Fibroblast of the aortic adventitia (primary cell): ENCODE measurements at regions not wholly inside any gene's neighbourhood (a gene's known extent, or its start where the extent isn't known, plus 50 kb on each side); places are given as distances from the start of the nearest gene placed in this dataset.

Experiments used
- DNase-seq: peaks from one replicate; pipeline ENCODE4 v3.0.0-alpha.2; 2010; ENCODE audit warnings: low read depth
- H3K4me3 ChIP-seq: 2 replicates; pipeline ENCODE4 v1.5.1; 2011; ENCODE audit warnings: low read depth, mild to moderate bottlenecking, control low read depth, low read length, moderate library complexity
- TF ChIP-seq, protein P1 (sequence below): IDR thresholded peaks from 2 replicates; pipeline ENCODE4 v1.5.1; 2011; ENCODE audit warnings: mild to moderate bottlenecking, low read length, control low read depth, inconsistent platforms; ENCODE audit not compliant: insufficient read depth

DNA sequence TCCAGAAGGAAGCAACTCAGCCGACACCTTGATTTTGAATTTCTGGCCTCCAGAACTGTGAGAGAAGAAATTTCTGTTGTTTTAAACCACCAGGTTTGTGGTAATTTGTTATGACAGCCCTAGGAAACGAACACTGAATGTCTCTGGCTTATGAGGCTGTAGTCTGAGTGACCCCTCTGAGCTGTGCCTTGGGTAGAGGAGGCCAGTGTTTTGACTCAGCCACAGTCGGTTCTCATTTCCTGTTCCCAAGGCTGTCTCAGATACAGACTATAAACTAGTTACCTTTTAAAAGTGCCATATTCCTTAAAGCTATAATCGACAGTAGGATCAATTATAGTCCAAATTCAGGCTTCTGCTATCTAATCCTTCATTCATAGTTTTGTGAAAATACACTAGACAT is 391.2 kb upstream of the MAP3K7 start:
- H3K4me3 ChIP-seq, result no peak overlapping the region
- TF ChIP-seq, protein P1, sequence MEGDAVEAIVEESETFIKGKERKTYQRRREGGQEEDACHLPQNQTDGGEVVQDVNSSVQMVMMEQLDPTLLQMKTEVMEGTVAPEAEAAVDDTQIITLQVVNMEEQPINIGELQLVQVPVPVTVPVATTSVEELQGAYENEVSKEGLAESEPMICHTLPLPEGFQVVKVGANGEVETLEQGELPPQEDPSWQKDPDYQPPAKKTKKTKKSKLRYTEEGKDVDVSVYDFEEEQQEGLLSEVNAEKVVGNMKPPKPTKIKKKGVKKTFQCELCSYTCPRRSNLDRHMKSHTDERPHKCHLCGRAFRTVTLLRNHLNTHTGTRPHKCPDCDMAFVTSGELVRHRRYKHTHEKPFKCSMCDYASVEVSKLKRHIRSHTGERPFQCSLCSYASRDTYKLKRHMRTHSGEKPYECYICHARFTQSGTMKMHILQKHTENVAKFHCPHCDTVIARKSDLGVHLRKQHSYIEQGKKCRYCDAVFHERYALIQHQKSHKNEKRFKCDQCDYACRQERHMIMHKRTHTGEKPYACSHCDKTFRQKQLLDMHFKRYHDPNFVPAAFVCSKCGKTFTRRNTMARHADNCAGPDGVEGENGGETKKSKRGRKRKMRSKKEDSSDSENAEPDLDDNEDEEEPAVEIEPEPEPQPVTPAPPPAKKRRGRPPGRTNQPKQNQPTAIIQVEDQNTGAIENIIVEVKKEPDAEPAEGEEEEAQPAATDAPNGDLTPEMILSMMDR, result no peak
- no peak for DNase-seq

DNA sequence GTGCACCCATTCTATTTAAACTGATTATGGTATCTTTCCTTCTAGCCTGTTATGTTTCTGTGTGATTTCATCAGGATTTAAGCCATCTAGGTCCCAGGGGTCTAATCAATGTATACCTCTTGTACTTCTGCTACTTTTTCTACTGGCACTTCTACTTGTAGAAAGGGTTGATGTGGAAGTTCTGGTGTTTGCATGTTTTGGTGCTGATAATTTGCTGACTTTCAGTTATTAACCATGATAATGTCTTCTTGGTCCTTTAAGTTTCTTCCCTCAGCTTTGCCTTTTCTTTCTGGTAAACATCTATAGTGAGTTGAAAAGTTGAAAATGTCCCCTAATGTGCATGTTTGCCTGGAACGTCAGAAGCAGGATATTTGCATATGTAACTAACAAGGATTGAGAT is 390.6 kb upstream of the MAP3K7 start:
- no peak overlapping the region for H3K4me3 ChIP-seq
- TF ChIP-seq, protein P1, result no peak
- no peak for DNase-seq

DNA sequence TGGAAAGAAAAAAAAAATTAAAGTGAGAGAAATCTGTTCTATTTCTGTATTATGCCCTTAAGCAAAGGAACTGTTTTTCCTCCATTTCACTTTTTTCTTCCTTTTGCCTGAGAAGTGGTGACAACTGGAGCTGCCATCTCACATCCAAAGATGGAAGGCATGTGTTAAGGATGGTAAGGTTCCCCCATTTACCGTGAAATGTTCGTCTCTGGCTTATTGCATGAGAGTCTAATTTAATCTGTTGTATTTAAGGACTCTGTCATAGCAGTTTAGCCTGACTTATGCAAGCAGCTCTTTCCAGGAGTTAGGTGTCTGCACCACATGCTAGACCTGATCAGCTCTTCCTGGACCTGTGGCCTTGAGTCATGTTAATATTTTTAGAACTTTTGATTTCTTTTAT is 389.5 kb upstream of the MAP3K7 start:
- TF ChIP-seq, protein P1, result no peak
- H3K4me3 ChIP-seq, result no peak overlapping the region
- no peak for DNase-seq

DNA sequence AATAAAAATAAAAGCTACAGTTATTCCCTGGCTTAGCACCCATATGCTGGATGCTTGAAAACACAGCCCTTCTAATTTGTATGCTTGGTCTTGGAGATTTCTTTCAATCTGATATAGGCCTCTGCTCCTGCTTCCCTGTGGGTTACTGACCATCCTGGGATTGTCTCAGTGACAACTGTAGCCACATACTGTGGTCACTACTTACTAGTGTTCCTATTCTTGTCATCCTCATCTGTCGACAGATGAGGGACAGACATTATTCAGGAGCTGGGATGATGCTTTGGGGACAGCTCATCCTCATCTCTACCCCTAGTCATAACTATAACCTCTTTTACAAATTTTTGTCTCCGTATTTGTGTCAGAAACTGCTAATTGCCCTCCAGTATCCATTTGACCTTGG is 388.9 kb upstream of the MAP3K7 start:
- no peak for DNase-seq
- TF ChIP-seq, protein P1, result no peak
- H3K4me3 ChIP-seq, result no peak overlapping the region

DNA sequence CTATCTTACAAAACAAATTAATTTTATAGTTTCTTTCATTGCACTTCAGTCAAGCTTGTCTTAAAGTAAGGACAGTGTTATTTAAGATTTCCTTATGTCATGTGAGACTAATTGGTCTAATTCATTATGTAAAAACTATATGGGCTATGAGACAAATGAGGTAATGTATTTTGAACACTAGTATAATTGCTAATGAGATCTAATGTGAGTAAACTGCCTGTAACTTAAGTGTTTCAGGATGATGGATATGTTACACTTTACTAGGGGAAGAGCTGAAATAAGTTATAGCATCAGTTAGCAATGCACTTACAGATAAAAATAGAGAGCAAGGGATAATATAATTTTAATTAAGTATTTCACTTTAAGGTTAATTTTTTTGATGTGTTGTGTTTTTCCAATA is 386.3 kb upstream of the MAP3K7 start:
- DNase-seq, result no peak
- H3K4me3 ChIP-seq, result no peak overlapping the region
- TF ChIP-seq, protein P1, result no peak

DNA sequence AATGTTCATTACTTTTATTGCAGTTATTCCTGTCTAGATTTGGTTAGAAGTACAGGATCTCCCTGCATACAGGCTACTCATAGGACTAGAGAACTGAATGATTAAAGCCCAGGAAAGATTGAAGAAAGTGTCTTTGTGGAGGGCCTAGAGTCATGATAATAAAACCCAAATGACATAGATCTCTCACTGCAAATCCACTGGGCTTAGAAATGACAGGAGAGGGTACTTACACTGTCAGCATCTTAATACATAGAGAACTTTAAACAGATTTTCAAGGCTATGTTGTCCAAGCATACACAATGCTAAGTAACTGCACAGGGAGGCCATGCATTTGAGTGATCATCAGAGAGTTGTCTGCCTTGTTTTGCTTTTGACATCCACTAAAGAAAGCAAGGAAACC is 383.8 kb upstream of the MAP3K7 start:
- TF ChIP-seq, protein P1, result no peak
- no peak overlapping the region for H3K4me3 ChIP-seq
- no peak for DNase-seq

DNA sequence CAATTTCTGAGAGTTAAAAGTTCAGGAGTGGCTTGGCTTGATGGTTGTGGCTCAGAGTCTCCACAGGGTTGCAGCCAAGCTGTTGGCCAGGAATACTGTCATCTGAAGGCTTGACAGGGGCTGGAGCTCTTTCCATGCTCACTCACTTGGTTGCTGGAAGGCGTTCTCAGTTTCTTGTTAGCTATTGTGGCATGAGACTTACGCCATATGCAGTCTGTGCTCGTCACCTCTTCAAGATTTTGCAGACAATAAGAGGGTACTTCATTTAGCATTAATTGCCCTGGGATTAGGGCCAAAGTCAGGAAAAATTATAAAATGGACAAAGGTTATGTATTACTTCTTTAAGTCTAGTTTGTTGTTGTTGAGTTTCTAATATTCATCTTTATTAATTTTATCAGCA is 380.6 kb upstream of the MAP3K7 start:
- no peak overlapping the region for H3K4me3 ChIP-seq
- TF ChIP-seq, protein P1, result no peak
- no peak for DNase-seq
